Sigmoid colon (tissue), 6 donors: ENCODE measurements at regions not wholly inside any gene's neighbourhood (a gene's known extent, or its start where the extent isn't known, plus 50 kb on each side); places are given as distances from the start of the nearest gene placed in this dataset.
"Not testable (repeated sequence)": the region's sequence is repeated elsewhere in the genome, so short reads cannot be mapped to it uniquely, and the experiment has no call there.

Source experiments
- DNase-seq: peaks from one replicate; pipeline ENCODE4 v3.0.0-alpha.2; 2019
- H3K27ac ChIP-seq, 4 donors: fragments of 200-600 bp; sonication (generic); one replicate each; pipeline ENCODE4 v1.5.1; 2016 to 2019; ENCODE audit warnings: mild to moderate bottlenecking in 1 of 4
- H3K27me3 ChIP-seq, 3 donors: fragments of 200-600 bp; sonication (generic); one replicate each; pipeline ENCODE4 v1.5.1; 2019; ENCODE audit warnings: mild to moderate bottlenecking in 1 of 3
- H3K36me3 ChIP-seq, 4 donors: fragments of 200-600 bp; sonication (generic); one replicate each; pipeline ENCODE4 v1.5.1; 2016 to 2019
- H3K4me1 ChIP-seq, 4 donors: fragments of 200-600 bp; sonication (generic); one replicate each; pipeline ENCODE4 v1.5.1; 2017 to 2019
- H3K4me3 ChIP-seq, 4 donors: fragments of 200-600 bp; sonication (generic); one replicate each; pipeline ENCODE4 v1.5.1; 2017 to 2019; ENCODE audit warnings: mild to moderate bottlenecking in 2 of 4, moderate library complexity in 1 of 4
- H3K9me3 ChIP-seq, 4 donors: fragments of 200-600 bp in 3 of 4; sonication (generic) in 3 of 4; one replicate each; pipeline versions ENCODE4 v1.5.1 to v1.6.1; 2013 to 2019
- EP300 ChIP-seq, 4 donors: sonication (generic); formaldehyde crosslinking; IDR thresholded peaks; one replicate each; pipeline ENCODE4 v1.6.1; 2017; ENCODE audit warnings: antibody characterized with exemption in 4 of 4
- POLR2A ChIP-seq, 2 donors: fragments of 450-650 bp; IDR thresholded peaks; one replicate each; pipeline ENCODE4 v1.6.1; 2016; ENCODE audit warnings: antibody characterized with exemption in 2 of 2, mild to moderate bottlenecking in 2 of 2, moderate library complexity in 2 of 2
- POLR2AphosphoS5 ChIP-seq, 4 donors: sonication (generic); formaldehyde crosslinking; IDR thresholded peaks; one replicate each; pipeline ENCODE4 v1.6.1; 2017; ENCODE audit warnings: antibody characterized with exemption in 4 of 4
- WGBS, 2 donors: extraction: QIAGEN DNeasy Blood & Tissue Kit; methylation state at CpG; one replicate each; pipeline ENCODE4 v1.1.7; 2013; 5-methylcytosine and 5-hydroxymethylcytosine counted together
- intact Hi-C: fragments of 100-400 bp; cut with DNase I; formaldehyde crosslinking; loops from one replicate; pipeline ENCODE4 v1.15.1; 2023
- TF ChIP-seq, protein P1 (sequence below), 4 experiments: fragments of 450-650 bp in 3 of 4; fragments of 200-600 bp in 1 of 4; IDR thresholded peaks; one replicate each; pipeline ENCODE4 v1.5.1; 2016 to 2019; ENCODE audit warnings: antibody characterized with exemption in 4 of 4, mild to moderate bottlenecking in 3 of 4, moderate library complexity in 2 of 4
- donor health status: healthy with polysubstance abuse.
- donor health status: healthy.

DNA sequence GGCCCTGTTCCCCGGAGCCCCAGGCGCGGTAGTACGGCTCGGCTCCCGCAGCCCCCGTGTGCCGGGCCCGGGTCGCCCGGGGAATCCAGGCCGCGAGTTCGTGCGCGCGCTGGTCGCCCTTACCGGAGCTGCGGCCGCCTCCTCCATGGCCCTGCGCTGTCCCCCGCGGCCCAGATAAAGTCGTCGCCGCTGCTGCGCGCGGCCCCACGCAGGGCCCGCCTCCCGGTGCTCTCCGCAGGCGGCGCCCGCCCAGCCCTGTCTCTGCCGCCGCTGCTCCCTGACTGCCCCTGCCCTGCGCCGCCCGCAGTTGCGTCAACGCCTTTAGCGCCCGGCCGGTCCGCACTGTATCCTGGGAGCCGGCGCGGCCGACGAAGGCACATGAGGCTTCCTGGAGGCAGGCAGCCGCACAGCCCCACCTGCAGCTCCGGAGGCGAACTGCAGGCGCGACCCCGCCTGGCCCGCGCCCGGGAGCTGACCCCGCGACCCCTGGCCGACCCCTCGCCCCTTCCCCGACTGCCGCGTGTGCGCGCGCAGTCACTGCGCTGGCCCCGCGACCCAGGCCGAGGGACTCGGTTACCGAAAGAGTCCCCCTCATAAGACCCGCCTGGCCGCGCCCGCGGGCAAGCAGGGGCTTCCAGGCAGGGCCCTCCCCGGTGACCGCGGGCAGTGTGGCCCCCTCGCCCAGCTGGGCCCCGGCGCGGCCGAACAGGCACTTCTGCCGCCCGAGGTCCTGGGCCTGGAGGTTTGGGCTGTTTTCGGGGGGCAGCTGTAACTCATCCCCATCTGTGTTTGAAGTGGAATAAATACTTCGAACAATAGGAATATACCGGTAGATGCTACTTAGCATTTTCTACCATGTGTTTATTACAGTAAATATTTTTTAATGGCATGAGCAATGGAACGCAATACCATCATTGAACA lies 127.1 kb upstream of the ZNF746 start:
- intact Hi-C loops: loop anchor here (2.0 to 10.0 kb wide), 4 partner anchors 90 to 360 kb away; partner anchors contain the start of genes ZNF746 and ZNF783
- Histone ChIP-seq H3K9me3 (no peaks in the 10 kb centered on the region), H3K36me3 (peaks cover 10 to 16% (median 15%) of the 10 kb centered on the region in 4 donors), H3K4me1 (peaks cover 0 to 30% (median 23%) of the 10 kb centered on the region in 4 donors), H3K27me3 (no peaks in the 10 kb centered on the region), H3K4me3 (peak overlapping the region; percentile 82 to 100 (median 93)), H3K27ac (peak overlapping the region; percentile 89 to 95 (median 92))
- WGBS, 2 donors: 1% methylated on average over 97 of the region's 97 CpGs
- TF ChIP-seq, protein P1, sequence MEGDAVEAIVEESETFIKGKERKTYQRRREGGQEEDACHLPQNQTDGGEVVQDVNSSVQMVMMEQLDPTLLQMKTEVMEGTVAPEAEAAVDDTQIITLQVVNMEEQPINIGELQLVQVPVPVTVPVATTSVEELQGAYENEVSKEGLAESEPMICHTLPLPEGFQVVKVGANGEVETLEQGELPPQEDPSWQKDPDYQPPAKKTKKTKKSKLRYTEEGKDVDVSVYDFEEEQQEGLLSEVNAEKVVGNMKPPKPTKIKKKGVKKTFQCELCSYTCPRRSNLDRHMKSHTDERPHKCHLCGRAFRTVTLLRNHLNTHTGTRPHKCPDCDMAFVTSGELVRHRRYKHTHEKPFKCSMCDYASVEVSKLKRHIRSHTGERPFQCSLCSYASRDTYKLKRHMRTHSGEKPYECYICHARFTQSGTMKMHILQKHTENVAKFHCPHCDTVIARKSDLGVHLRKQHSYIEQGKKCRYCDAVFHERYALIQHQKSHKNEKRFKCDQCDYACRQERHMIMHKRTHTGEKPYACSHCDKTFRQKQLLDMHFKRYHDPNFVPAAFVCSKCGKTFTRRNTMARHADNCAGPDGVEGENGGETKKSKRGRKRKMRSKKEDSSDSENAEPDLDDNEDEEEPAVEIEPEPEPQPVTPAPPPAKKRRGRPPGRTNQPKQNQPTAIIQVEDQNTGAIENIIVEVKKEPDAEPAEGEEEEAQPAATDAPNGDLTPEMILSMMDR (IDR thresholded peaks at IDR 0.05): peak; percentile 49 to 98 (median 82)
- TF ChIP-seq POLR2AphosphoS5 (IDR thresholded peaks at IDR 0.05) (peak; percentile 73 to 91 (median 85)), POLR2A (IDR thresholded peaks at IDR 0.05) (peak; percentile 16 to 32), EP300 (IDR thresholded peaks at IDR 0.05) (no peak)
- DNase-seq: peak; percentile 96

DNA sequence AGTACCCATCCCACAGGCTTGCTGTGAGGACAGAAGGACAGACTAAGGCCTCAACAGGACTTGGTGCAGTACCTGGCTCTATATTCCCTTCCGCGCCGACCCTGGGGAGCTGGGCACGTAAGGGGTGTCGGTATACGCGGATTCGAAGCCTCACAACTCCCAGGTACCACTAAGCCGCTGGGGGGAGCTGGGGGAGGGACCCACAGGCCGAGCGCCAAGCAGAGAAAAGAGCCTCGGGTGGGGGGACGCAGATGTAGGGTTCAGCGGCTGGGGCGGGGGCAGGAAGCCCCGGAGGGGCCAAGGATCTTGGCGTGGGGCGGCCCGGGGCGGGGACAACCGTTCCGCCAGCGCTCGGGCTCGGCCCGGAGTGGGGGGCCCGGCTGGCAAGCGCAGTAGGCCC lies 126.4 kb upstream of the ZNF746 start:
- Histone ChIP-seq H3K9me3 (no peaks in the 10 kb centered on the region), H3K36me3 (peaks cover 12 to 23% (median 20%) of the 10 kb centered on the region in 4 donors), H3K4me1 (peaks cover 0 to 30% (median 23%) of the 10 kb centered on the region in 4 donors), H3K27ac (peak overlapping the region; percentile 89 to 95 (median 92)), H3K4me3 (peak overlapping the region; percentile 82 to 100 (median 93)), H3K27me3 (no peaks in the 10 kb centered on the region)
- peak; percentile 72 for DNase-seq
- TF ChIP-seq, protein P1 (IDR thresholded peaks at IDR 0.05): no peak
- TF ChIP-seq EP300 (IDR thresholded peaks at IDR 0.05) (no peak), POLR2A (IDR thresholded peaks at IDR 0.05) (no peak), POLR2AphosphoS5 (IDR thresholded peaks at IDR 0.05) (no peak)
- 1% methylated on average over 28 of the region's 28 CpGs for WGBS, 2 donors
- intact Hi-C loops: loop anchor here (2.0 to 10.0 kb wide), 2 partner anchors 91 to 359 kb away; partner anchors contain the start of gene ZNF783

DNA sequence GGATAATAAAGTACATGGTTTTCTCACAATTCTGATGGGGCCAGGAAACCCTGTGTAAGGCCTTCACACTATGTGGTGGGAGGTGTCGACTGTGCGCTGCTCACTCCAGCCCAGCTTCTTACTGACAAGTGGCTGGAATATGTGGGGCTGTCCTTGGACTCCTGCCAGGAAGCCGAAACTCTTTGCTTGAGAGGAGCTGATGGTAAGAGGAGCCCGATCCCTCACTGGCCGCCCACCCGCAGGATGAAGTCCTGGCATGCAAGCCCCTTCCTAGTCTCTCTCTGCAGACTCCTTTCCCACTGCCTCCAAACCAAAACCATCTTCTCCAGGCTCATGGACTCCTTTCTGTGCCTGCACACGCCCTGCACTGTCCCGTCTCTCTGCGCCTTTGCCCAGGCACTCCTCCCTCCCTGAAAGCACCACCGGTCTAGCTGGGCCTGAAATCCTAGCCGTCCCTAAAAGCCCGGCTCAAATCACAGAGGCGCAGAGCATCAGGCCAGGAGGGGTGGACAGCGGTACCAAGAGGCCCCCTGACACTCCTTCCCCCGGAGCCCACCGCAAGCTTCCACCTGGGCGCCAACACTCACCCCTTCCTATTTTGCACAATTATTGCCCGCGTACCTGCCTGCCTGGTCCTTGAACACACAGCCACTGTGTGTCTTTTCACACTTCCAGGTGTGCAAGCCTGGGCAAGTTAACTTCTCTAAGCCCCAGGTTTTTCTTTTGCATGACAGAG lies 125.8 kb upstream of the ZNF746 start:
- peaks cover 0 to 30% (median 23%) of the 10 kb centered on the region in 4 donors for H3K4me1 ChIP-seq
- intact Hi-C loops: loop anchor here (10.0 kb wide), 1 partner anchor 359 kb away; the partner anchor contains the start of gene ZNF783
- peak; percentile 84 for DNase-seq
- not testable (repeated sequence) for H3K9me3 ChIP-seq, H3K27me3 ChIP-seq
- H3K36me3 ChIP-seq: peaks cover 15 to 29% (median 25%) of the 10 kb centered on the region in 4 donors
- 13 to 28% methylated on average over 19 of the region's 19 CpGs for WGBS, 2 donors
- peak overlapping the region; percentile 82 to 100 (median 93) for H3K4me3 ChIP-seq
- peak overlapping the region; percentile 89 to 95 (median 92) for H3K27ac ChIP-seq

DNA sequence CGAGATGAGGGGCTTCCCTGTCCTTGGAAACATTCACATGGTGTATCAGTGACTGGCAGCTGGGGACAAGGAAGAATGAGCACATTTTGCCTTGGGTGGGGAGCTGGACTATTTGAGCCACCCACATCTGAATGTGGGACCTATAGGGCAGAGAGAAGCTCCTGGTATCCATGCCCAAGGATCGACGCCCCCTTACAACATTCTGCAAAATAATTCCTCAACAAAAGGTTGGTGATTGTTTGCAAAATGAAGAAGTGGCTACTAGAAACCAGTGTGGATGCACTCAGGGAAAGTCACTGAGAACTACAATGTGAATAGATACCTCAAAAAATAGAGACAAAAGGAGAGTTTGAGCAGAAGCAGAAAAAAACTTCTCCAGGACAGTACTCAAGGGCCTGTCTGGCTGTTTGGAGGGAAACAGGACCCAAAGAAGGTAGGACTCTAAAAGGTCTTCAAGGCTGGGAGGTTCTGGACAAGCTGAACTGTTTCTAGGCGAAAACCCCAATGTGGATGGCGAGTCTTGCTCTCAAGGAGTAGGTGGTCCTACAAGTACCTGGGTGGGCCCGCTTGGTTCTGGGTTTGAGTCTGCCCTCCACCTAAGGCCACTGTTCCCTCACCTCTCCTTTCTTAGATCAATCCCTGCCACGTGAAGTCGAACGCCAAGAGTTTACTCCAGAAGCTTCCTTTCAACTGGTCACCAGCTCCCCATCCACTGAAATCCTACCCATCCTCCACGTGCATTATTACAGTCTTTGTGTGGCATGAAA lies 125.0 kb upstream of the ZNF746 start:
- Histone ChIP-seq H3K4me1 (peaks cover 0 to 30% (median 23%) of the 10 kb centered on the region in 4 donors), H3K27me3 (no peaks in the 10 kb centered on the region), H3K36me3 (peaks cover 21 to 37% (median 33%) of the 10 kb centered on the region in 4 donors), H3K27ac (peak overlapping the region in 1 of 4 donors; percentile 95), H3K9me3 (no peaks in the 10 kb centered on the region), H3K4me3 (peak overlapping the region in 1 of 4 donors; percentile 99)
- no peak for TF ChIP-seq POLR2AphosphoS5 (IDR thresholded peaks at IDR 0.05)
- intact Hi-C loops: loop anchor here (10.0 kb wide), 1 partner anchor 358 kb away; the partner anchor contains the start of gene ZNF783
- 83 to 87% methylated on average over 10 of the region's 10 CpGs for WGBS, 2 donors
- DNase-seq: no peak

DNA sequence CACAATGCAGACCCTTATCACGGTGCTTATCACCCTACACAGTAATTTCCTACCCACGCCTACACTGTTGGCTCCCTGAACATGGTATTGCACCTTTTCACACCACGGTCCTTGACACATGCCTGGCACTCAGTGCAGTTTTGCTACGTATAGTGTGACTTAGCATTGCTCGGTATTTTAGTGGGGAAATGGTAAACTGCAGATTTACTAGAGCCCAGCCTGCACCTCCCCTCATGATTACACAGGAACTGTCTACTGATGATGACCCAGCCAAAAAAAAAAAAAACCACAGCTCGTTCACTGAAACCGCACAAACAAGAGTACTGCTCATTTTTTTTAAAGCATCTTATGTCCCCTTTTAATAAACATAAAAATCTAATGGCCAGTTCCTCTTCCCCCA lies 124.2 kb upstream of the ZNF746 start:
- Histone ChIP-seq H3K4me1 (peaks cover 0 to 30% (median 23%) of the 10 kb centered on the region in 4 donors), H3K36me3 (peaks cover 26 to 45% (median 42%) of the 10 kb centered on the region in 4 donors), H3K27ac (no peak overlapping the region), H3K9me3 (no peaks in the 10 kb centered on the region), H3K4me3 (no peak overlapping the region), H3K27me3 (no peaks in the 10 kb centered on the region)
- intact Hi-C loops: loop anchor here (10.0 kb wide), 1 partner anchor 357 kb away; the partner anchor contains the start of gene ZNF783
- TF ChIP-seq, protein P1 (IDR thresholded peaks at IDR 0.05): no peak
- no peak for TF ChIP-seq POLR2AphosphoS5 (IDR thresholded peaks at IDR 0.05)
- no peak for TF ChIP-seq EP300 (IDR thresholded peaks at IDR 0.05)
- TF ChIP-seq POLR2A (IDR thresholded peaks at IDR 0.05): no peak
- no peak for DNase-seq
- WGBS, 2 donors: 62 to 78% methylated on average over 7 of the region's 7 CpGs
